Epithelial cell of prostate (primary cell): ENCODE measurements at regions not wholly inside any gene's neighbourhood (a gene's known extent, or its start where the extent isn't known, plus 50 kb on each side); places are given as distances from the start of the nearest gene placed in this dataset.

ENCODE experiments used
- DNase-seq: peaks from one replicate; pipeline ENCODE4 v3.0.0-alpha.2; 2011; ENCODE audit warnings: low read depth, low spot score
- H3K27ac ChIP-seq: fragments of 450-650 bp; 2 replicates; pipeline ENCODE4 v1.5.1; 2017; ENCODE audit warnings: mild to moderate bottlenecking

DNA sequence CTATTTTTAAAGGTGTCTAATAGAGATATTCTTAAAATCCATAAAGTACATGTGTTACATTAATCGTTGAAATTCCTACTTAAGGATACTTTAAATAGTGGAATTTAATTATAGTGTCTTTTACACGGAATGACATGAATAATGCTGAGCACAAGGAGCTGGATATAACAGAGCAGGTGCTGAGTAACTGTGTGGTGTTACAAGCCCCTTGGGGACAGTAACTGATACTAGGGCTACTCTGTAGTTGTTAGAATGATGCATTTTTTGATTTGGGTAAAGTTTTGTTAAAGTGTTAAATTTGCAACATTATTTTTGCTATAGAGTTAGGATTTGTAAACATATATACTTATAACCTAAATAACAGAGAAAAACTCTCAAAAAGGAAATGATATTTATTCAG, 1496.1 kb downstream of the OTOL1 start:
- DNase-seq, result no peak
- no peak overlapping the region for H3K27ac ChIP-seq

DNA sequence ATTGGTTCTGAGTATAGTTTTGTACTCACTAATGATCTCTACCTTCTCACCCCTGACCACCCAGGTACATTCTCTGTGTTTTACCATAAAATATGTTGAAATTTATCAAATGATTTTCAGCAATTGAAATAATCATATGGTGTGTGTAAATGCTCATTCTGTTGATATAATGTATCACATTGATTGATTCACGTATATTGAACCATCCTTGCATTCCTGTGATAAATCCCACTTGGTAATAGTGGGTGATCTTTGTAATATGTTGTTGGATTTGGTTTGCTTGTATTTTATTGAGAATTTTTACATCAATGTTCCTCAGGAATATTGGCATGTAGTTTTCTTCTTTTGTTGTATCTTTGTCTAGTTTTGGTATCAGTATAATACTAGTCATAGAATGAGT, 1497.6 kb downstream of the OTOL1 start:
- no peak for DNase-seq

GRCh38 chr3:162996368-162996767, 1499.8 kb downstream of the OTOL1 start:
- H3K27ac ChIP-seq, result no peak overlapping the region
- no peak for DNase-seq

More for the DNA sequence above, 1497.6 kb downstream of the OTOL1 start:
- no peak overlapping the region for H3K27ac ChIP-seq

DNA sequence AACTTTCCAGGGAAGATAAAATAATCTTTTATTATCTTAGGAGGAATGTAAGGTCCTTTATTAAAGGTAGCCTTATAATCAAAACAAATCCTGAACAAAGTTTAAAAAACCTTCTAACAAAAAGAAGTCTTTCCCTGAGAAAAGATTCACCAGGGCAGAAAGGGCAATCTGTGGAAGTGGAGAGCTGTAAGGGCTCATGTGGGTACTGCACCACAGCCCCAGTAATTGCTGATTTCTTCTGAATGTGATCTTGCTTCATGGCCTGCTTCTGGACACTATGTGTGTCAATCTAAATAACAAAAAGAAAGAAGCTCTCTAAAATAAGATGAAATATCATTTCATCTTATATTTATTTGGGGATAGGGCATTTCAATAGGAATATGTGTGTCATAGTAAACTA, 1501.6 kb downstream of the OTOL1 start:
- H3K27ac ChIP-seq, result no peak overlapping the region
- no peak for DNase-seq

DNA sequence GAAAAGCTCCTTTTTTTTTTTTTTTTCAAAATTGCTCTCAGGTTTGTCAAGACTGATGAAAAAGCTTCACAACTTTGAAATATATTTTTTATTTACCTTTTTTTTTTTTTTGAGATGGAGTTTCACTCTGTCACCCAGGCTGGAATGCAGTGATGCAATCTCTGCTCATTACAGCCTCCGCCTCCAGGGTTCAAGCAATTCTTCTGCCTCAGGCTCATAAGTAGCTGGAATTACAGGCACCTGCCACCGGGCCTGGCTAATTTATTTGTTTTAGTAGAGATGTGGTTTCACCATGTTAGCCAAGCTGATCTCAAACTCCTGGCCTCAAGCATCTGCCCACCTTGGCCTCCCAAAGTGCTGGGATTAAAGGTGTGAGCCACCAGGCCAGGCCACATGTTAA, 1515.0 kb downstream of the OTOL1 start:
- no peak for DNase-seq
- H3K27ac ChIP-seq, result no peak overlapping the region

DNA sequence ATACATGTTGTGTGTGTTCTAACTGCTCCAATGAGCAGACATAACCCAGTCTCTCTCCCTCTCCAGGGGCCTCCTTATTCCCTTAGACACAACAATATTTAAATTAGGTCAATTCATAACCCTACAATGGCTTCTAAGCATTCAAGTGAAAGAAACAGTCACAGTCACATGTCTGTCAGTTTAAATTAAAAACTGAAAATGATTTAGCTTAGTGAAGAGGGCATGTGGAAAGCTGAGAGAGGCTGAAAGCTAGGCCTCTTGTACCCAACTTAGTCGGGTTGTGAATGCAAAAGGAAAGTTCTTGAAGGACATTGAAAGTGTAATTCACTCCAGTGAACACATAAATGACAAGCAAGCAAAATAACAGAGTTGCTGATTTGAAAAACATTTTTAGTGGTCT, 1519.6 kb downstream of the OTOL1 start:
- no peak overlapping the region for H3K27ac ChIP-seq
- DNase-seq, result no peak

- no peak overlapping the region for H3K27ac ChIP-seq
These were observed 1521.5 kb downstream of the OTOL1 start for GRCh38 chr3:163018067-163018466.

GRCh38 chr3:163018664-163019063, 1522.1 kb downstream of the OTOL1 start:
- no peak overlapping the region for H3K27ac ChIP-seq
- no peak for DNase-seq

More at GRCh38 chr3:163018067-163018466, 1521.5 kb downstream of the OTOL1 start:
- no peak for DNase-seq

- no peak overlapping the region for H3K27ac ChIP-seq
- no peak for DNase-seq
These were observed 1522.7 kb downstream of the OTOL1 start for GRCh38 chr3:163019260-163019659.

GRCh38 chr3:163033652-163034051, 1537.0 kb downstream of the OTOL1 start:
- H3K27ac ChIP-seq, result no peak overlapping the region
- no peak for DNase-seq

GRCh38 chr3:163039636-163040035, 1543.0 kb downstream of the OTOL1 start:
- no peak for DNase-seq
- H3K27ac ChIP-seq, result no peak overlapping the region

GRCh38 chr3:163043074-163043473, 1546.5 kb downstream of the OTOL1 start:
- DNase-seq, result no peak
- no peak overlapping the region for H3K27ac ChIP-seq

DNA sequence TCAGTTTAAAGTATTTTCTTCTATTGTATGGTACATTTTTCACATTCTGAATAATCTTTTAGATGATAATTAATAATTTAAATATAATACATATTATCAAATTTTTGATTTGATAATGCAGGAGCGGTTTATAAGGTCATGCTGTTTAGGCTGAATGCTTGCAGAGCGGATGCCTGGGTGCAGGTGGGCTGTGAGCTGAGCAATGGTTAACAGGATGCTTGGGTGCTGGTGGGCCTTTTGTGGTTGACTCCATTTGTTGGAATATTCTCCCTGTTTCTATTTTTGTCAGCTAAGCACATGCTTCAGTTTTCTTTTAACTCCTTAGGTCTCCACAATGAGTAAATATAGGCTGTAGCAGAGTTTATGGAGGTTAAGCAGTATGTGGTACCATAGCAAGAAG, 1549.3 kb downstream of the OTOL1 start:
- no peak overlapping the region for H3K27ac ChIP-seq
- DNase-seq, result no peak

GRCh38 chr3:163048881-163049280, 1552.3 kb downstream of the OTOL1 start:
- H3K27ac ChIP-seq, result no peak overlapping the region
- DNase-seq, result no peak

DNA sequence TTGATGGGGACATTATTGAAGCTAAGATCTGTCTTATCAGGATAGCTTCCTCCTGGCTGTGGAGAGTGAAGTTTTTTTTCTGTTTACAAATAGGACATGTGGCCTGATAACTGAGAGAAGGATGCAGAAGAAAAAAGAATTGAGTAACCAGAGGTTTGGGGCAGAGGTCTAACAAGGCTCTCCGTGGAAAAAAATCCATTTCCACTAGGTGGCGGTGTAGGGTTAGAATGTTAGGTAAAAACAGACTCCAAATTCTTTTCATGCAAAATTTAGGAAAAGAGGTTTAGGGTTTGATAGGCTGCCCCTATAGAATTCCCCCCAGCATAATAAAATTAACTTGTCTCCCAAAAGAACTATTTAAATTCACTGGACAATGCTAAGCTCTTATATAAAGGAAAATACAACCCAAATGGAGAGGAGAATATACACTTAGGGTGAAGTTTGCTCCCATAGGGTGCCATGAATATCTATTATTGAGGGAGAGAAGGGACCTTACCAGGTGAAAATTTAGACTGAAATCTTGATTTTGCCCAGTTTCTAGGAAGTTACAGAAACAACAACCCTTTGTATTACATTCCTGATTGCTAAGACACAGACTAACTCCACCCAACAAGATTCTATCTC, 1560.4 kb downstream of the OTOL1 start:
- no peak overlapping the region for H3K27ac ChIP-seq
- DNase-seq, result no peak

DNA sequence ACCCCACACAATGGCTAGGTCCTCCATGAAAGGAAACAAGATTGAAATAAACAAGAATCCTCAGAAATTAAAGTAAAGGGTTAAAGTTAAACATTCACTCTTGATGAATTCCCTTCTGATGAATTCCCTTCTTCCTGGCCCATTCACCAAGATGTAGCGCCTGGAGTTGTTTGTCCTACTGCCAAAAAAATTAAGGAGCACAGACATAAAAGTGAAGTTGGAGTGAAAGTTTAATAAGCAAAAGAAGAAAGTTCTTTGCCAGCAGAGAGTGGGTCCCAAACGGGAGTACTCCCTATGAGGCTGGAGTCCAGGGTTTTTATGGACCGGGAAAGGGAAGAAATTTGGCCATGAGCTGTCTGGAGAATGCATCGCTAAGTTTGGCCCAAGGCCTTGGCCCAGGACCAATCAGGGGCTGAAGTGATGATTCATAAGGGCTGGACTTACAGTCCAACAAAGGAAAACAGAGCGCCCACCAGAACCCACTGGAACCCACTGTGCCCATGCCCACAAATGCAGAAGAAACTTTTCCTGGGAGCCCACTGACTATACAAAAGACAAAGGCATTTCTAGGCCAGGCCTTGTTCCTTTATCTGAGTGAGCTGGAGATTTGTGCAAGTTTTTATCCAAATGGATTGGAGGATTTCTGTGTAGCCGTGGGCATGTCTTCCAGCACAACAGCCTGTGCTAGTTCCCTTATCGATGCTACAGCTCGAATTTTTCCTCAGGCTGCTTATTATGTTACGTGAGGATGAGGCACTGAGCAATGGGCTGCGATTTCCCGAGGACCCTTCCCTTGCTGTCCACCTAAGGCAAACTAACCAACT, 1561.6 kb downstream of the OTOL1 start:
- no peak overlapping the region for H3K27ac ChIP-seq
- no peak for DNase-seq

GRCh38 chr3:163071713-163072112, 1575.1 kb downstream of the OTOL1 start:
- no peak for DNase-seq
- H3K27ac ChIP-seq, result no peak overlapping the region
